Panc1 (cell line): ENCODE measurements at regions not wholly inside any gene's neighbourhood (a gene's known extent, or its start where the extent isn't known, plus 50 kb on each side); places are given as distances from the start of the nearest gene placed in this dataset.

Experiments
- POLR2AphosphoS5 ChIP-seq: IDR thresholded peaks from 2 replicates; pipeline ENCODE4 v1.6.1; 2012; ENCODE audit warnings: mild to moderate bottlenecking, low read depth, low read length, moderate library complexity
- TCF7L2 ChIP-seq: IDR thresholded peaks from 2 replicates; pipeline ENCODE4 v1.6.1; 2011; ENCODE audit warnings: mild to moderate bottlenecking, low read depth, low read length, inconsistent platforms
- TF ChIP-seq, protein P1 (sequence below): fragments of 450-650 bp; IDR thresholded peaks from 2 replicates; pipeline ENCODE4 v1.5.1; 2017; ENCODE audit warnings: mild to moderate bottlenecking
- TF ChIP-seq, protein P2 (sequence below), 2 experiments: IDR thresholded peaks; 2 replicates each; pipeline ENCODE4 v1.6.1; 2011 to 2012; ENCODE audit warnings: low read depth in 2 of 2, control low read depth in 1 of 2, low read length in 1 of 2, mild to moderate bottlenecking in 1 of 2, moderate library complexity in 1 of 2; ENCODE audit not compliant: insufficient read depth in 1 of 2

GRCh38 chr11:127926721-127927120 is 660.6 kb downstream of the ETS1 start:
- TF ChIP-seq, protein P1, sequence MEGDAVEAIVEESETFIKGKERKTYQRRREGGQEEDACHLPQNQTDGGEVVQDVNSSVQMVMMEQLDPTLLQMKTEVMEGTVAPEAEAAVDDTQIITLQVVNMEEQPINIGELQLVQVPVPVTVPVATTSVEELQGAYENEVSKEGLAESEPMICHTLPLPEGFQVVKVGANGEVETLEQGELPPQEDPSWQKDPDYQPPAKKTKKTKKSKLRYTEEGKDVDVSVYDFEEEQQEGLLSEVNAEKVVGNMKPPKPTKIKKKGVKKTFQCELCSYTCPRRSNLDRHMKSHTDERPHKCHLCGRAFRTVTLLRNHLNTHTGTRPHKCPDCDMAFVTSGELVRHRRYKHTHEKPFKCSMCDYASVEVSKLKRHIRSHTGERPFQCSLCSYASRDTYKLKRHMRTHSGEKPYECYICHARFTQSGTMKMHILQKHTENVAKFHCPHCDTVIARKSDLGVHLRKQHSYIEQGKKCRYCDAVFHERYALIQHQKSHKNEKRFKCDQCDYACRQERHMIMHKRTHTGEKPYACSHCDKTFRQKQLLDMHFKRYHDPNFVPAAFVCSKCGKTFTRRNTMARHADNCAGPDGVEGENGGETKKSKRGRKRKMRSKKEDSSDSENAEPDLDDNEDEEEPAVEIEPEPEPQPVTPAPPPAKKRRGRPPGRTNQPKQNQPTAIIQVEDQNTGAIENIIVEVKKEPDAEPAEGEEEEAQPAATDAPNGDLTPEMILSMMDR, result no peak
- TF ChIP-seq POLR2AphosphoS5, result no peak
- TF ChIP-seq TCF7L2, result no peak
- TF ChIP-seq, protein P2, sequence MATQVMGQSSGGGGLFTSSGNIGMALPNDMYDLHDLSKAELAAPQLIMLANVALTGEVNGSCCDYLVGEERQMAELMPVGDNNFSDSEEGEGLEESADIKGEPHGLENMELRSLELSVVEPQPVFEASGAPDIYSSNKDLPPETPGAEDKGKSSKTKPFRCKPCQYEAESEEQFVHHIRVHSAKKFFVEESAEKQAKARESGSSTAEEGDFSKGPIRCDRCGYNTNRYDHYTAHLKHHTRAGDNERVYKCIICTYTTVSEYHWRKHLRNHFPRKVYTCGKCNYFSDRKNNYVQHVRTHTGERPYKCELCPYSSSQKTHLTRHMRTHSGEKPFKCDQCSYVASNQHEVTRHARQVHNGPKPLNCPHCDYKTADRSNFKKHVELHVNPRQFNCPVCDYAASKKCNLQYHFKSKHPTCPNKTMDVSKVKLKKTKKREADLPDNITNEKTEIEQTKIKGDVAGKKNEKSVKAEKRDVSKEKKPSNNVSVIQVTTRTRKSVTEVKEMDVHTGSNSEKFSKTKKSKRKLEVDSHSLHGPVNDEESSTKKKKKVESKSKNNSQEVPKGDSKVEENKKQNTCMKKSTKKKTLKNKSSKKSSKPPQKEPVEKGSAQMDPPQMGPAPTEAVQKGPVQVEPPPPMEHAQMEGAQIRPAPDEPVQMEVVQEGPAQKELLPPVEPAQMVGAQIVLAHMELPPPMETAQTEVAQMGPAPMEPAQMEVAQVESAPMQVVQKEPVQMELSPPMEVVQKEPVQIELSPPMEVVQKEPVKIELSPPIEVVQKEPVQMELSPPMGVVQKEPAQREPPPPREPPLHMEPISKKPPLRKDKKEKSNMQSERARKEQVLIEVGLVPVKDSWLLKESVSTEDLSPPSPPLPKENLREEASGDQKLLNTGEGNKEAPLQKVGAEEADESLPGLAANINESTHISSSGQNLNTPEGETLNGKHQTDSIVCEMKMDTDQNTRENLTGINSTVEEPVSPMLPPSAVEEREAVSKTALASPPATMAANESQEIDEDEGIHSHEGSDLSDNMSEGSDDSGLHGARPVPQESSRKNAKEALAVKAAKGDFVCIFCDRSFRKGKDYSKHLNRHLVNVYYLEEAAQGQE (IDR thresholded peaks at IDR 0.05; ENCODE audit: insufficient read depth in 1 of 2, low read depth in 2 of 2, low read length in 1 of 2), result no peak
